Neural crest cell (in vitro differentiated cells): ENCODE measurements at regions not wholly inside any gene's neighbourhood (a gene's known extent, or its start where the extent isn't known, plus 50 kb on each side); places are given as distances from the start of the nearest gene placed in this dataset.

Source experiments
- DNase-seq: peaks from one replicate; pipeline ENCODE4 v3.0.0; 2021; ENCODE audit warnings: low read depth, mixed read lengths, low spot score
- H3K27ac Mint-ChIP-seq: one replicate; pipeline ENCODE4 v1.8.0; 2021; ENCODE audit warnings: mild to moderate bottlenecking, mixed read lengths; ENCODE audit not compliant: unreplicated experiment
- H3K27me3 Mint-ChIP-seq: 2 replicates; pipeline ENCODE4 v1.8.0; 2021; ENCODE audit warnings: low read depth, mild to moderate bottlenecking, mixed read lengths
- H3K36me3 Mint-ChIP-seq: 2 replicates; pipeline ENCODE4 v1.8.0; 2021; ENCODE audit warnings: low read depth, mild to moderate bottlenecking, mixed read lengths
- H3K4me1 Mint-ChIP-seq: 2 replicates; pipeline ENCODE4 v1.8.0; 2021; ENCODE audit warnings: mixed read lengths
- H3K4me3 Mint-ChIP-seq: one replicate; pipeline ENCODE4 v1.8.0; 2021; ENCODE audit warnings: mild to moderate bottlenecking, mixed read lengths
- H3K9me3 Mint-ChIP-seq: 2 replicates; pipeline ENCODE4 v1.8.0; 2021; ENCODE audit warnings: mixed read lengths
- TF ChIP-seq, protein P1 (sequence below): fragments of 200-600 bp; sonication (generic); conservative IDR thresholded peaks from 2 replicates; pipeline ENCODE4 v1.5.0; 2021; ENCODE audit warnings: antibody characterized with exemption, mild to moderate bottlenecking

DNA sequence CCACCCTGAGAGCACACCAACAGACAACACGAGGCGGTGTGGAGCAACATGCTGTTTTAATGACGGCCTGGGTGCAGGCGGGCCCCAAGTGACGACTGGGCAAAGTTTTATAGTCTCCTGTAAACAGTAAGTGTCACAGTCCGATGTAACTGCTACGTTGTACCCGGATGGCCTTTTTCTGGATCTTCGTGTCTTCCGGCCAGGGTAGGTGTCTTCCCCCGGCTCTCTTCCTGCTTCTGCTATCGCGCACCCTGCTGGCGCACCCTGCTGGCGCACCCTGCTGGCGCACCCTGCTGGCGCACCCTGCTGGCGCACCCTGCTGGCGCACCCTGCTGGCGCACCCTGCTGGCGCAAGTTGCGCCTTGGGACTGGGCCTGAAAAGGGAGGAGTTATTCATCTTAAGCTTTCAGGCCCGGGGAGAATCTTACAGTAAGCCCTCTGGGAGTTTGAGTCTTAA lies 143.0 kb upstream of the TARS1 start:
- Mint-ChIP-seq H3K9me3 (no peaks in the 10 kb centered on the region), H3K4me3 (no peak overlapping the region), H3K4me1 (peaks cover 34% of the 10 kb centered on the region), H3K27ac (no peak overlapping the region), H3K27me3 (no peaks in the 10 kb centered on the region), H3K36me3 (no peaks in the 10 kb centered on the region)
- TF ChIP-seq, protein P1, sequence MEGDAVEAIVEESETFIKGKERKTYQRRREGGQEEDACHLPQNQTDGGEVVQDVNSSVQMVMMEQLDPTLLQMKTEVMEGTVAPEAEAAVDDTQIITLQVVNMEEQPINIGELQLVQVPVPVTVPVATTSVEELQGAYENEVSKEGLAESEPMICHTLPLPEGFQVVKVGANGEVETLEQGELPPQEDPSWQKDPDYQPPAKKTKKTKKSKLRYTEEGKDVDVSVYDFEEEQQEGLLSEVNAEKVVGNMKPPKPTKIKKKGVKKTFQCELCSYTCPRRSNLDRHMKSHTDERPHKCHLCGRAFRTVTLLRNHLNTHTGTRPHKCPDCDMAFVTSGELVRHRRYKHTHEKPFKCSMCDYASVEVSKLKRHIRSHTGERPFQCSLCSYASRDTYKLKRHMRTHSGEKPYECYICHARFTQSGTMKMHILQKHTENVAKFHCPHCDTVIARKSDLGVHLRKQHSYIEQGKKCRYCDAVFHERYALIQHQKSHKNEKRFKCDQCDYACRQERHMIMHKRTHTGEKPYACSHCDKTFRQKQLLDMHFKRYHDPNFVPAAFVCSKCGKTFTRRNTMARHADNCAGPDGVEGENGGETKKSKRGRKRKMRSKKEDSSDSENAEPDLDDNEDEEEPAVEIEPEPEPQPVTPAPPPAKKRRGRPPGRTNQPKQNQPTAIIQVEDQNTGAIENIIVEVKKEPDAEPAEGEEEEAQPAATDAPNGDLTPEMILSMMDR = peak; percentile 24
- no peak for DNase-seq

DNA sequence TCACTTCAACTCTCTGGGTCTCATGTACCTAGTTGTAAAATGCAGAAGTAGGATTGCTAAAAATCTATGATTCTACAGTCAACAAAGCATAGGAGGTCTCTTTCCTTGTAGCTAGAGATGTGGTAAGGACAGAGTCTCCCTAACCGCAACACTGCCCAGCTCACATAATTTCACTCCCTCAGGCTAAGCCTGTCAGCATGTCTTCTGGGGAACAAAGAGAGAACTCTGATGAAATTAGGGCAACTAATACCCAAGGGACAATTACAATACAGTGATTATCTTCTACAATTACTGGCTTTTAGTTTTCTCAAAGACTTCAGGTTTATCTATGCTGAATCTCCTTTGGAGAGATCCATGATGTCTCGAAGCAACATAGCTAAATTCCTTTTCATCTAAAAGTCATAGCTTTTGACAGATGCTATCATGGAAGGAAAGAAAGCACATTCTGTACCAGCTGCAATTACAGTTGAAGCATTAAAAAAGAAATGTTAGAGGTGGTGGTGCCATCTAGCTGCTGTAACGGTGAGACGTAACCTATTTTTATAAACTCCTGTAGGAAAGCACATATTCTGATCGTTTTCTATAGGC lies 141.1 kb upstream of the TARS1 start:
- Mint-ChIP-seq H3K36me3 (no peaks in the 10 kb centered on the region), H3K27me3 (no peaks in the 10 kb centered on the region), H3K9me3 (no peaks in the 10 kb centered on the region), H3K4me3 (peak overlapping the region; percentile 34), H3K4me1 (peaks cover 53% of the 10 kb centered on the region), H3K27ac (peak overlapping the region; percentile 80)
- TF ChIP-seq, protein P1 = peak; percentile 57
- no peak for DNase-seq

DNA sequence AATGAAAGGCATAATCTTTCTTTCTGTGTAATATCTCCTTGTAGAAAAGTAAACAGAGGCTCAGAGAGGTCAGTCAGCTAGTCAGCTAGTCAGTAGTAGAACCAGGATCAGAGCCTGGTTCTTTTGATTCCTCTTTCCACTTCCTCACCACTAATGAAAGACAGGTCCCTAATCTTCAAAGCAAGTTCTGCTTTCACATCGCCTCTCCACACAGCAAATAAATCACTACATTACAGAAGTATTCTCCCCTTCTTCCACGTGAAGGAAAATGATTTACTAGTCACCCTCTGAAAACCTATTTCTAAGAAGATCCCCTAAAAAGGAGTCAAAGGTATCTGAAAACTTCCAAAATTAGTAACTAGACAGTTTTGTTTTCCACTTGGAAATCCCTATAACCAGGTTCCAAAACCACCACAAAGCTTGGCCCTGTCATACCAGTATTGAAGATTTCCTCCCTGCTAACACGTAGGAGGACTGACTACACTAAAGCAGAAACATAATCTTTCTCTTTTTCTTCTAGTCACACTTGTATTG lies 140.5 kb upstream of the TARS1 start:
- H3K27me3 Mint-ChIP-seq = no peaks in the 10 kb centered on the region
- peaks cover 54% of the 10 kb centered on the region for H3K4me1 Mint-ChIP-seq
- H3K36me3 Mint-ChIP-seq = no peaks in the 10 kb centered on the region
- H3K9me3 Mint-ChIP-seq = no peaks in the 10 kb centered on the region
- TF ChIP-seq, protein P1 = no peak
- no peak for DNase-seq
- H3K27ac Mint-ChIP-seq = peak overlapping the region; percentile 80
- H3K4me3 Mint-ChIP-seq = peak overlapping the region; percentile 39

DNA sequence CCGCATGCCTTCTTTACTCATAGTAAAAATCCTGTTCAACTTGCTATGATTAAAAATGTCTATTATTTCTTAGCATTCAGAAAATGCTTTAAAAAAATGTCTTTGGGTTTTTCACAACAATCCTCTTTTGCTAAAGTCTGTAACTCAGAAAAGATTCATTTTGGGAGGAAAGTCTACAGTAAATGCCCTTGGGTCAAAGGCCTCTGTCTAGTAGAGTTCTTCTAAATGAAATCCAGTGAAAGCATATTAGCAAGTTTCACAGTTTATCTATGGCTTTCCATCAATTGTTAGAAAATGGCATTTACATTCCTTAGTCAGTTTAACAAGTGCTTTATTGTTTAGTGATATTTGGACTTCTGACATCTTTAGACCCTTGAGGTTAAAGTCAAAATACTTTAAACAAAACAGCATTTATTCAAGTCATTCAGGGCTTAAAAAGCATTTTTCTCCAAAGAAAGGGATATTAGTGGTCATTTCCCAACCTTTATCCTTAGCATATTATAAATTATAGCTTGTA lies 137.1 kb upstream of the TARS1 start:
- no peaks in the 10 kb centered on the region for H3K9me3 Mint-ChIP-seq
- TF ChIP-seq, protein P1 = no peak
- peaks cover 68% of the 10 kb centered on the region for H3K4me1 Mint-ChIP-seq

DNA sequence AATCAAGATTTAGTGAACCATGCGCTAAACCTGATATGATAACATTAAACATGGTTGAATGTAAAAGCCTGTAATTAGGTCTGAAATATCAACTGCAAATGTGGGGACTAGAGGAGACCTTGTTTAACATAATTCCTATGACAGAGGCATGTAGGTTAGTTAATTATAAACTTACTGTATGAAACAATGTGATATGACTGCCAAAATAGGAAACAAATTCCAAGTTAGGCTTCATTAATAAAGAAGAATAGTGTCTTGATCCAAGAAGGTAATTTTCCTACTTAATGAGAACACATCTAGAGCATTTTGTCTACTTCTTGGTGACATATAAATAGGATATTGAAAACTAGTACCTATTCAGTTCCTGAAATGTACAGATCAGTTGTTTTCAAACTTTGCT lies 136.2 kb upstream of the TARS1 start:
- no peak overlapping the region for H3K4me3 Mint-ChIP-seq
- H3K36me3 Mint-ChIP-seq = no peaks in the 10 kb centered on the region
- peaks cover 64% of the 10 kb centered on the region for H3K4me1 Mint-ChIP-seq
- H3K27me3 Mint-ChIP-seq = no peaks in the 10 kb centered on the region
- TF ChIP-seq, protein P1 = no peak
- no peaks in the 10 kb centered on the region for H3K9me3 Mint-ChIP-seq
- H3K27ac Mint-ChIP-seq = no peak overlapping the region
- DNase-seq = no peak

More for the DNA sequence above, 137.1 kb upstream of the TARS1 start:
- peak overlapping the region; percentile 40 for H3K4me3 Mint-ChIP-seq
- H3K36me3 Mint-ChIP-seq = no peaks in the 10 kb centered on the region
- DNase-seq = no peak
- no peaks in the 10 kb centered on the region for H3K27me3 Mint-ChIP-seq
- H3K27ac Mint-ChIP-seq = no peak overlapping the region
